ENCODE measurements at regions not wholly inside any gene's neighbourhood (a gene's known extent, or its start where the extent isn't known, plus 50 kb on each side); places are given as distances from the start of the nearest gene placed in this dataset.
"Not testable (repeated sequence)": the region's sequence is repeated elsewhere in the genome, so short reads cannot be mapped to it uniquely, and the experiment has no call there.

DNA sequence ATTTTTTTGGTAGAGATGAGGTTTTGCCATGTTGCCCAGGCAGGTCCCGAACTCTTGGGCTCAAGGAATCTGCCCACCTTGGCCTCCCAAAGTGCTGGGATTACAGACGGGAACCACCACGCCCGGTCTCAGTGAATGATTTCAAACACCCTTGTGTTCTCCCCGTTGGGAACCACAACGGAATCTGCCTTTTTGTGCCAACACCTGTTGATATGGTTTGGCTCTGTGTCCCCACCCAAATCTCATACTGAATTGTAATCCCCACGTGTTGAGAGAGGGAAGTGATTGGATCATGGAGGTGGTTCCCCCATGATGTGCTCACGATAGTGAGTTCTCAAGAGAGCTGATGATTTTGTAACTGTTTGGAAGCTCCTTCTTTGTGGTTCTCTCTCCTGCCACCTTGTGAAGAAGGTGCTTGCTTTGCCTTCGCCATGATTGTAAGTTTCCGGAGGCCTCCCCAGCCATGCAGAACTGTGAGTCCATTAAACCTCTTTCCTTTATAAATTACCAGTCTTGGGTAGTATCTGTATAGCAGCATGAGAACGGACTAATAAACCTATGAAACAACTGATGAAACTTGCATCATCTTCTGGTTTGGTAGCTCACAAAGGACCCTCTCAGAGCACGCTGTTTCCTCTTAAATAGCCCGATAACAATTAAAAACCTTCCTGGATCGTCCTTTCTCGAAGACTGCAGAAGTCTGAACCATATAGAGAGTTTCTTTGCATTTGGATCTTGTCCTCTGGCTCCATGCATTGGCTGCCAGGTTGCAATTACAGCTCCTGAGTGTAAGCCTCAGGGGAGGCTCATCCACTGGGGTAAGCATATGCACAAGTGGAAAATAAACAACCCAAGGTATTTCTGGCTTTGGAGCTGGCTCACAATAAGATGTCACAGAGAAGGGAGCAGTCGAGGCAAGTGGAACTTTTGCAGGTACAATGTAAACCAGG lies 91.5 kb downstream of the SPRY4 start:
- Mint-ChIP-seq H3K9me3 (peaks cover 0 to 3% of the 10 kb centered on the region in 2 donors), H3K27ac (peak overlapping the region in 1 of 2 donors; percentile 15), H3K4me1 (peaks cover 30% of the 10 kb centered on the region), H3K27me3 (peaks cover 24% of the 10 kb centered on the region), H3K4me3 (no peak overlapping the region)
- DNase-seq (no peak), ATAC-seq (no peak)

DNA sequence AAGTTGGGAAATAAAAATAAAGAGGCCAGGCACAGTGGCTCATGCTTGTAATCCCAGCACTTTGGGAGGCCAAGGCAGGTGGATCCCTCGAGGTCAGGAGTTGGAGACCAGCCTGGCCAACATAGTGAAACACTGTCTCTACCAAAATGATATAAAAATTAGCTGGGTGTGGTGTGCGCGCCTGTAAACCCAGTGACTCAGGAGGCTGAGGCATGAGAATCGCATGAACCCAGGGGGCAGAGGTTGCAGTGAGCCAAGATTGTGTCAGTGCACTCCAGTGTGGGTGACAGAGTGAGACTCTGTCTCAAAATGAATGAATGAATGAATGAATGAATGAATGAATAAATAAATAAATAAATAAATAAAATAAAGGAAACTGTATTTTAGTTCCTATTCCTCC lies 93.9 kb downstream of the SPRY4 start:
- DNase-seq, H3K27ac Mint-ChIP-seq, H3K4me3 Mint-ChIP-seq, ATAC-seq, H3K9me3 Mint-ChIP-seq: not testable (repeated sequence)
- H3K4me1 Mint-ChIP-seq = peaks cover 23% of the 10 kb centered on the region
- H3K27me3 Mint-ChIP-seq = peaks cover 17% of the 10 kb centered on the region

GRCh38 chr5:142225141-142225540 lies 99.7 kb downstream of the SPRY4 start:
- H3K27me3 Mint-ChIP-seq = peaks cover 25% of the 10 kb centered on the region
- H3K27ac Mint-ChIP-seq = no peak overlapping the region
- DNase-seq = no peak
- no peak for ATAC-seq
- peaks cover 40% of the 10 kb centered on the region for H3K4me1 Mint-ChIP-seq
- H3K9me3 Mint-ChIP-seq = no peaks in the 10 kb centered on the region
- H3K4me3 Mint-ChIP-seq = no peak overlapping the region

DNA sequence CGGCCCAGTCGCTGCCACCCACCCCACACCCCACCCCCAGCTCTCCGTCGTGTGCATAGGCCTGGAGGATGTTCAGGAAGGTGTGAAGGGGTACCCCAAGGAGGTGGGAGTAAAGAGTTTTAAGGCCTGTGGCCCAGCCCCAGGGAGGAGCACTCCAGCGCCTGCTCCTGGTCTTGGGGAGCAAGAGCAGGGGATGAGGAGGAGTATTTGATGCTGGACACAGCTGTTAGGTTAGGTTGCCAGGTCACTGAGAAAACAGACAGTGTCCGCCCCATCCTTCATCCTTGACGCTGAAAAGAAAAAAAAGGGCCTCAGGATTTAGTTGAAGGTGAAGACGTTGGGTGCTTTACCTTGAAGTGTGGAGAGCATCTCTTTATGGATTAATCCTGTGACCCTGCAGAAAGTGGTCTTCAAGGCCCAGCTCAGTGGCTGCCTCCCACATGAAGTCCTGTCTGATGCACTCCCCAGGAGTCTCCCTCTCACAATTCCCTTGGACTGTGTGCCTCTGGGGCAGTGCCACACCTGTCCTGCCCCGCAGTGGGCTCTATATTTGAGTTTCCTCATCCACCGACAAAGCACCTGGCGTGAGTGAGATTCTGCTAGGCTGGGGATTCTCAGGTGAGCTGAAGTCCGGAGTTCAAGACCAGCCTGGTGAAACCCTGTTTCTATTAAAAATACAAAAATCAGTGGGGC lies 101.8 kb downstream of the SPRY4 start:
- DNase-seq (no peak), ATAC-seq (peak; percentile 4)
- Mint-ChIP-seq H3K27me3 (peaks cover 25% of the 10 kb centered on the region), H3K4me1 (peaks cover 42% of the 10 kb centered on the region), H3K4me3 (no peak overlapping the region), H3K9me3 (no peaks in the 10 kb centered on the region), H3K27ac (no peak overlapping the region)

- DNase-seq = no peak
- Mint-ChIP-seq H3K4me3 (no peak overlapping the region), H3K4me1 (peaks cover 42% of the 10 kb centered on the region), H3K27ac (no peak overlapping the region), H3K9me3 (no peaks in the 10 kb centered on the region), H3K27me3 (peaks cover 30% of the 10 kb centered on the region)
- ATAC-seq = no peak
Observed at GRCh38 chr5:142222225-142222865, 102.5 kb downstream of the SPRY4 start.

GRCh38 chr5:142221091-142221860 lies 103.5 kb downstream of the SPRY4 start:
- H3K27me3 Mint-ChIP-seq = peaks cover 40% of the 10 kb centered on the region
- no peak overlapping the region for H3K4me3 Mint-ChIP-seq
- H3K4me1 Mint-ChIP-seq = peaks cover 42% of the 10 kb centered on the region
- ATAC-seq (no peak), DNase-seq (no peak)
- H3K9me3 Mint-ChIP-seq = no peaks in the 10 kb centered on the region
- H3K27ac Mint-ChIP-seq = no peak overlapping the region

GRCh38 chr5:142219146-142219545 lies 105.7 kb downstream of the SPRY4 start:
- peak overlapping the region in 1 of 2 donors; percentile 34 for H3K27ac Mint-ChIP-seq
- H3K4me1 Mint-ChIP-seq = peaks cover 42% of the 10 kb centered on the region

DNA sequence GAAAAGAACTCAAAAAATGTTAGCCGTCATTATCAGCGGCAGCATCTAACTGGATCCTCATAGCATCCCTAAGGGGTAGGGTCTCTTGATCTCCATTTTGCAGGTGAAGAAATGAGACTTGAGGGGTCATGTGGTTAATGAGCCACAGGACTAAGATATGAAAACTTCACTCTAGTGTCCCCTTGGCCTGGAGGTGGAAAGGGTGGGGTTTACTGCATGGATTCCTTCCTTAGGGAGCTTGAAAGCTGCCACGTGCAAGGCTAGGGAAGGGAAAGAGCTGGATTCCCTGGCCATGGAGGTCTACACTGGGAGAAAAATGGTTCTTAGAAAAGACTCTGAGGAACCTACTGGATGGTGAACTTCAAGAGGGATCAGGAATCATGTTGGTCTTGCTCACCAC lies 107.9 kb downstream of the SPRY4 start:
- Mint-ChIP-seq H3K4me1 (peaks cover 20% of the 10 kb centered on the region), H3K27ac (no peak overlapping the region), H3K9me3 (no peaks in the 10 kb centered on the region), H3K4me3 (no peak overlapping the region), H3K27me3 (peaks cover 36% of the 10 kb centered on the region)
- DNase-seq (no peak), ATAC-seq (no peak)

More at GRCh38 chr5:142219146-142219545, 105.7 kb downstream of the SPRY4 start:
- Mint-ChIP-seq H3K27me3 (peaks cover 43% of the 10 kb centered on the region), H3K9me3 (no peaks in the 10 kb centered on the region), H3K4me3 (no peak overlapping the region)
- no peak for DNase-seq
- no peak for ATAC-seq

GRCh38 chr5:142215915-142216681 lies 107.5 kb downstream of the NDFIP1 start:
- peaks cover 12% of the 10 kb centered on the region for H3K4me1 Mint-ChIP-seq
- DNase-seq = no peak

DNA sequence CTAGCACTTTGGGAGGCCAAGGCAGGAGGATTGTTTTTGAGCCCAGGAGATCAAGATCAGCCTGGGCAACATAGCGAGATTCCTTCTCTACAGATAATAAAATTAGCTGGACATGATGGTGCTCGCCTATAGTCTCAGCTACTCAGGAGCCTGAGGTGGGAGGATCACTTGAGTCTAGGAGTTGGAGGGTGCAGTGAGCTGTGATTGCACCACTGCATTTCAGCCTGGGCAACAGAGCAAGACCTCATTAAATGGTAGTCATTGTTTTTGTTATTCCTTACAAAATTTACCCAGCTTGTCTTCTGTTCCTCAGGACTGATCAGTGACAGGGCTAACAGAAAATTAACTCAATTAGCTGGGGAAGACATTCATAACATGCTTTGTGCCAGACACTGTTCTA lies 104.5 kb downstream of the NDFIP1 start:
- H3K4me3 Mint-ChIP-seq = no peak overlapping the region
- ATAC-seq (no peak), DNase-seq (no peak)
- H3K4me1 Mint-ChIP-seq = no peaks in the 10 kb centered on the region
- H3K9me3 Mint-ChIP-seq = no peaks in the 10 kb centered on the region
- H3K27ac Mint-ChIP-seq = no peak overlapping the region
- peaks cover 18% of the 10 kb centered on the region for H3K27me3 Mint-ChIP-seq

More at GRCh38 chr5:142215915-142216681, 107.5 kb downstream of the NDFIP1 start:
- no peaks in the 10 kb centered on the region for H3K9me3 Mint-ChIP-seq
- ATAC-seq = no peak
- no peak overlapping the region for H3K4me3 Mint-ChIP-seq
- peaks cover 27% of the 10 kb centered on the region for H3K27me3 Mint-ChIP-seq
- H3K27ac Mint-ChIP-seq = no peak overlapping the region

GRCh38 chr5:142211918-142212317 lies 103.3 kb downstream of the NDFIP1 start:
- DNase-seq (no peak), ATAC-seq (no peak)
- Mint-ChIP-seq H3K27ac (no peak overlapping the region), H3K4me3 (no peak overlapping the region), H3K4me1 (no peaks in the 10 kb centered on the region), H3K27me3 (peaks cover 8% of the 10 kb centered on the region), H3K9me3 (no peaks in the 10 kb centered on the region)

DNA sequence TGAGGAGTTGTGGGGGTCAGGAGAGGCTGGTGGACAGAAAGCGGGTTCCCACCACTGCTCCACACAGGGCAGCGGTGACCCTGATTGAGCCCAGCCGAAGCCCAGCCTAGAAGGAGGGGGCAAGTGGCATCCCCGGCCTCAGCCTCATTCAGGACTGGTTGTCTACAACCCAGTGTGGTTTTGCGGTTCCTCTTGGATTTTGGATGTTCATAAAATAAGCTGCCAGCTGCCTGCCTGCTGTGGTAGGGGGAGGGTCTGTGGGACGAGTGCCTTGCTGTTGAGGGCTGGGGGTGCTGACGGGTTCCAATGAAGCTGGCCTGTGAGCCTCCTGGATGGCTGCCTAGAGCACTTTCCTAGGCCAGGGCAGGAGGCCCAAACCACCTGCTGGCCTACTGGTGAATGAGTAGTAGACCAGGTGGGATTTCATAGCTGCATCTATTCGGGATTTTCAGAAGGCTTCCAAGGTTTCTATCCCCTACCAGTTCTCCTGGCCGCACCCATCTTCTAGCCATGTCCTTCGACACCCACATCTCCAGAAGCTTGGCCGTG lies 102.4 kb downstream of the NDFIP1 start:
- H3K4me1 Mint-ChIP-seq = no peaks in the 10 kb centered on the region

DNA sequence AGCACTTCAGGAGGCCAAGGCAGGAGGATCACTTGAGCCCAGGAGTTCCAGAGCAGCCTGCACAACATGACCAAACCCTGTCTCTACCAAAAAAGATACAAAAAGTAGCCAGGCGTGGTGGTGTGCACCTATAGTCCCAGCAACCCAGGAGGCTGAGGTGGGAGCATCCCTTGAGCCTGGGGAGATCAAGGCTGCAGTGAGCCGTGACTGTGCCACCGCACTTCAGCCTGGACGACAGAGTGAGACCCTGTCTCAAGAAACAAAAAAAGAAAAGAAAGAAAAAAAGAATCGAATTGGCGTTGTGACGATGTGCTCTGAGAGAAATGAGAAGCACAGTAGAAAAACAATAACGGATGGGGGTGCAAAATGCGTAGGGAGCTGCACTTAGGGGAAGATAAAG lies 101.4 kb downstream of the NDFIP1 start:
- Mint-ChIP-seq H3K27me3 (no peaks in the 10 kb centered on the region), H3K4me1 (no peaks in the 10 kb centered on the region), H3K9me3 (no peaks in the 10 kb centered on the region), H3K4me3 (no peak overlapping the region), H3K27ac (peak overlapping the region; percentile 57 to 77)
- DNase-seq = no peak
- ATAC-seq = no peak

More for the DNA sequence above, 102.4 kb downstream of the NDFIP1 start:
- Mint-ChIP-seq H3K4me3 (no peak overlapping the region), H3K27me3 (no peaks in the 10 kb centered on the region), H3K27ac (no peak overlapping the region), H3K9me3 (no peaks in the 10 kb centered on the region)
- DNase-seq = no peak
- ATAC-seq = no peak

DNA sequence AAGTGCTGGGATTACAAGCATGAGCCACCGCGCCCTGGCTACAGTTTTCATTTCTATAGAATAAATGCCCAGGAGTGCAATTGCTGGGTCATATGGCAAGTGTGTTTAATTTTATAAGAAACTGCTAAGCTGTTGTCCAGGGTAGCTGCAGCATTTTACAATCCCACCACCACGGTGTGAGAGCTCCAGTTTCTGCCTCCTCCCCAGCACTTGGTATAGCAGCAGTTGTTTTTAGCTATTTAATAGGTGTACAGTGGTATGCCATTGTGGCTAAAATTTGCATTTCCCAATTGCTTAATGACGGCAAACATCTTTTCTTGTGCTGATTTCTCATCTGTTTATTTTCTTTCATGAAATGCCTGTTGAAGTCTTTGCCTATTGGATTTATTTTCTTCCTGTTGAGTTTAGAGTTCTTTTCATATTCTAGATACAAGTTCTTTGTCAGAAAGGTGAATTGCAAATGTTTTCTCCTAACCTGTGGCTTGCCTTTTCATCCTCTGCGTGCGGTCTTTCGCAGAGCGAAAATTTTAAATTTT lies 100.3 kb downstream of the NDFIP1 start:
- H3K4me1 Mint-ChIP-seq = no peaks in the 10 kb centered on the region
- ATAC-seq = no peak
- no peak overlapping the region for H3K4me3 Mint-ChIP-seq

More for the DNA sequence above, 100.3 kb downstream of the NDFIP1 start:
- no peaks in the 10 kb centered on the region for H3K9me3 Mint-ChIP-seq
- no peak for DNase-seq
- H3K27ac Mint-ChIP-seq = no peak overlapping the region
- H3K27me3 Mint-ChIP-seq = no peaks in the 10 kb centered on the region

Measured in stimulated activated naive CD8-positive, alpha-beta T cell treated with anti-CD3 and anti-CD28 coated beads, Interleukin-15, amount 100 ng/mL, for 72 hours (primary cell).